A549 (cell line): ENCODE measurements at regions not wholly inside any gene's neighbourhood (a gene's known extent, or its start where the extent isn't known, plus 50 kb on each side); places are given as distances from the start of the nearest gene placed in this dataset.

Experiments used
- ATAC-seq, 2 experiments: fragments of 200-7000 bp in 1 of 2; fragments of >200 bp in 1 of 2; cut with Nextera tagmentation in 1 of 2; cut with Tn5 transposase in 1 of 2; 3 replicates each; pipeline versions ENCODE4 v1.8.0 to v1.9.1; 2018 to 2020; ENCODE audit warnings: mild to moderate bottlenecking in 1 of 2, moderate library complexity in 1 of 2
- CTCF ChIA-PET: fragments of 300-600 bp; sonication (Branson Sonifier 250); formaldehyde crosslinking; extraction: SDS; loops from one replicate; lab custom pipeline; 2021; ENCODE audit warnings: antibody characterized with exemption, inconsistent platforms; lab: Yijun Ruan, JAX
- POLR2A ChIA-PET: fragments of 350-600 bp; formaldehyde crosslinking; extraction: SDS; loops from one replicate; lab custom pipeline; 2021; ENCODE audit warnings: antibody characterized with exemption, inconsistent platforms; lab: Yijun Ruan, JAX
- DNase-seq, 2 experiments: peaks; one replicate each; pipeline versions ENCODE4 v3.0.0 to v3.0.0-alpha.2; 2011 to 2016; ENCODE audit warnings: low read depth in 1 of 2, low spot score in 1 of 2
- FAIRE-seq: peaks from 2 replicates; lab custom pipeline; 2011; peaks lifted over from hg19 to GRCh38; lab: Jason Lieb, UNC
- H3K27ac ChIP-seq, 2 experiments: fragments of >200 bp; sonication (Bioruptor Twin); formaldehyde crosslinking; 3 replicates each; pipeline ENCODE4 v1.5.1; 2016 to 2017
- H3K4me1 ChIP-seq: fragments of >200 bp; sonication (Bioruptor Twin); formaldehyde crosslinking; 3 replicates; pipeline ENCODE4 v1.6.1; 2016
- H3K4me2 ChIP-seq: fragments of >200 bp; sonication (Bioruptor Twin); formaldehyde crosslinking; 3 replicates; pipeline ENCODE4 v1.6.1; 2016
- H3K4me3 ChIP-seq: fragments of >200 bp; sonication (Bioruptor Twin); formaldehyde crosslinking; 3 replicates; pipeline ENCODE4 v1.5.1; 2016
- H3K9me3 ChIP-seq: fragments of >200 bp; sonication (Bioruptor Twin); formaldehyde crosslinking; 3 replicates; pipeline ENCODE4 v1.6.1; 2016
- BCL3 ChIP-seq: fragments of >200 bp; sonication (Bioruptor Twin); formaldehyde crosslinking; IDR thresholded peaks from 3 replicates; pipeline ENCODE4 v1.6.1; 2016
- CBX2 ChIP-seq: fragments of 200-600 bp; sonication (generic); IDR thresholded peaks from 2 replicates; pipeline ENCODE4 v1.6.1; 2016; ENCODE audit warnings: low read depth, mild to moderate bottlenecking, borderline replicate concordance
- EP300 ChIP-seq, 2 experiments: fragments of >200 bp; sonication (Bioruptor Twin); formaldehyde crosslinking; IDR thresholded peaks; 2 replicates in 1 of 2; 3 replicates in 1 of 2; pipeline ENCODE4 v1.6.1; 2016 to 2017
- ESRRA ChIP-seq: fragments of 150-350 bp; IDR thresholded peaks from 2 replicates; pipeline ENCODE4 v1.6.1; 2014; ENCODE audit warnings: mild to moderate bottlenecking, low read length, borderline replicate concordance
- FOSB ChIP-seq: fragments of 250-450 bp; sonication (Bioruptor Pico); IDR thresholded peaks from 2 replicates; pipeline ENCODE4 v1.5.0; 2020; ENCODE audit warnings: mild to moderate bottlenecking, moderate library complexity
- GATA3 ChIP-seq: IDR thresholded peaks from 2 replicates; pipeline ENCODE4 v1.6.1; 2012; ENCODE audit warnings: borderline replicate concordance
- HOXB13 ChIP-seq: fragments of 250-450 bp; sonication (Bioruptor Pico); IDR thresholded peaks from 2 replicates; pipeline ENCODE4 v1.5.0; 2020; ENCODE audit warnings: low read depth, mild to moderate bottlenecking, moderate library complexity
- JUN ChIP-seq, 2 experiments: fragments of >200 bp; sonication (Bioruptor Twin); formaldehyde crosslinking; IDR thresholded peaks; 2 replicates in 1 of 2; 3 replicates in 1 of 2; pipeline ENCODE4 v1.6.1; 2016 to 2017
- KDM1A ChIP-seq: fragments of 200-600 bp; sonication (generic); IDR thresholded peaks from 2 replicates; pipeline ENCODE4 v1.6.1; 2016; ENCODE audit warnings: low read depth, mild to moderate bottlenecking
- MAX ChIP-seq: IDR thresholded peaks from 2 replicates; pipeline ENCODE4 v1.6.1; 2012
- MYC ChIP-seq: IDR thresholded peaks from 2 replicates; pipeline ENCODE4 v1.6.1; 2012; ENCODE audit warnings: mild to moderate bottlenecking, inconsistent platforms, low read length, improper control_type of control experiment, borderline replicate concordance
- NFE2L2 ChIP-seq: fragments of 150-350 bp; conservative IDR thresholded peaks from 2 replicates; pipeline ENCODE4 v1.6.1; 2014; ENCODE audit warnings: low read length
- NPAS2 ChIP-seq: fragments of 250-450 bp; sonication (Bioruptor Pico); IDR thresholded peaks from 2 replicates; pipeline ENCODE4 v1.8.0; 2022; ENCODE audit warnings: mild to moderate bottlenecking, moderate library complexity, borderline replicate concordance
- POLR2A ChIP-seq: IDR thresholded peaks from 2 replicates; pipeline ENCODE4 v1.6.1; 2012; ENCODE audit warnings: mild to moderate bottlenecking, low read length
- RARB ChIP-seq: fragments of 250-450 bp; sonication (Bioruptor Pico); IDR thresholded peaks from 2 replicates; pipeline ENCODE4 v1.8.0; 2021; ENCODE audit warnings: mild to moderate bottlenecking, moderate library complexity
- RCOR1 ChIP-seq: fragments of 150-350 bp; IDR thresholded peaks from 2 replicates; pipeline ENCODE4 v1.6.1; 2014; ENCODE audit warnings: antibody characterized with exemption, low read length, low read depth
- RFX5 ChIP-seq: fragments of 450-650 bp; IDR thresholded peaks from 2 replicates; pipeline ENCODE4 v1.7.1; 2014; ENCODE audit warnings: antibody characterized with exemption, mild to moderate bottlenecking, moderate library complexity
- TFCP2L1 ChIP-seq: fragments of 250-450 bp; sonication (Bioruptor Pico); IDR thresholded peaks from 2 replicates; pipeline ENCODE4 v1.5.0; 2021; ENCODE audit warnings: mild to moderate bottlenecking
- TP53 ChIP-seq: fragments of 250-450 bp; sonication (Bioruptor Pico); IDR thresholded peaks from 2 replicates; pipeline ENCODE4 v1.5.0; 2021; ENCODE audit warnings: mild to moderate bottlenecking, moderate library complexity
- ZC3H11A ChIP-seq: fragments of 450-650 bp; IDR thresholded peaks from 2 replicates; pipeline ENCODE4 v1.6.1; 2014; ENCODE audit warnings: antibody characterized with exemption, mild to moderate bottlenecking
- WGBS: methylation state at CpG from one replicate; pipeline ENCODE4 v1.1.6; 2017; ENCODE audit errors: missing lambda C conversion rate; 5-methylcytosine and 5-hydroxymethylcytosine counted together

GRCh38 chr14:101239065-101239464 lies 322.2 kb upstream of the DIO3 start:
- Histone ChIP-seq H3K4me2 (no peak overlapping the region), H3K4me3 (no peak overlapping the region), H3K27ac (no peak overlapping the region), H3K4me1 (peaks cover 10% of the 10 kb centered on the region; the same call in 2 of the 3 replicates), H3K9me3 (no peaks in the 10 kb centered on the region)
- CTCF ChIA-PET = interaction anchor here (0.8 to 1.2 kb wide), 5 partner anchors 9 to 336 kb away, joined by 3 to 4 read pairs (median 3); partner anchors contain the start of gene RTL1
- TF ChIP-seq KDM1A (no peak), EP300 (IDR thresholded peaks at IDR 0.05) (no peak)
- no peak for ATAC-seq
- POLR2A ChIA-PET = interaction anchor here (1.1 kb wide), 1 partner anchor 334 kb away, joined by 3 read pairs; no protein-coding TSS in a partner anchor
- no peak for DNase-seq
- WGBS = 78% methylated on average over 8 of the region's 9 CpGs
- FAIRE-seq = no peak

GRCh38 chr14:101241147-101241546 lies 320.1 kb upstream of the DIO3 start:
- POLR2A ChIA-PET = no interaction called here
- DNase-seq (no peak), FAIRE-seq (no peak), ATAC-seq (no peak)
- Histone ChIP-seq H3K4me1 (no peaks in the 10 kb centered on the region; the same call in 2 of the 3 replicates), H3K9me3 (no peaks in the 10 kb centered on the region), H3K4me2 (no peak overlapping the region), H3K4me3 (no peak overlapping the region), H3K27ac (no peak overlapping the region)
- WGBS = 67% methylated on average over 2 of the region's 2 CpGs
- no peak for TF ChIP-seq RARB (CRISPR knock-in tag)
- no peak for TF ChIP-seq TFCP2L1 (CRISPR knock-in tag)
- TF ChIP-seq MYC = no peak
- TF ChIP-seq JUN (IDR thresholded peaks at IDR 0.05) = no peak
- TF ChIP-seq FOSB (CRISPR knock-in tag) = no peak
- no peak for TF ChIP-seq RCOR1
- CTCF ChIA-PET = interaction anchor here (0.7 kb wide), 1 partner anchor 420 kb away, joined by 3 read pairs; no protein-coding TSS in a partner anchor

- Histone ChIP-seq H3K4me2 (no peak overlapping the region), H3K27ac (no peak overlapping the region), H3K9me3 (no peaks in the 10 kb centered on the region), H3K4me3 (no peak overlapping the region), H3K4me1 (no peaks in the 10 kb centered on the region; the same call in 2 of the 3 replicates)
- no peak for FAIRE-seq
- DNase-seq = no peak
- TF ChIP-seq RCOR1 = no peak
- no peak for TF ChIP-seq CBX2
- TF ChIP-seq MAX = no peak
- no peak for TF ChIP-seq ESRRA
- TF ChIP-seq GATA3 = no peak
- TF ChIP-seq NFE2L2 = no peak
- no peak for TF ChIP-seq RFX5
- no peak for TF ChIP-seq KDM1A
- TF ChIP-seq TP53 = no peak
- no peak for TF ChIP-seq POLR2A
- TF ChIP-seq BCL3 = no peak
- TF ChIP-seq NPAS2 = no peak
- no peak for TF ChIP-seq HOXB13
- no peak for TF ChIP-seq ZC3H11A
- CTCF ChIA-PET = no interaction called here
- ATAC-seq = no peak
- POLR2A ChIA-PET = no interaction called here
- WGBS = 77% methylated on average over 10 of the region's 10 CpGs
Observed at GRCh38 chr14:101241807-101242278, 319.5 kb upstream of the DIO3 start.
